A549 (cell line): ENCODE measurements at regions not wholly inside any gene's neighbourhood (a gene's known extent, or its start where the extent isn't known, plus 50 kb on each side); places are given as distances from the start of the nearest gene placed in this dataset.

ENCODE experiments used
- ATAC-seq, 2 experiments: fragments of 200-7000 bp in 1 of 2; fragments of >200 bp in 1 of 2; cut with Nextera tagmentation in 1 of 2; cut with Tn5 transposase in 1 of 2; 3 replicates each; pipeline versions ENCODE4 v1.8.0 to v1.9.1; 2018 to 2020; ENCODE audit warnings: mild to moderate bottlenecking in 1 of 2, moderate library complexity in 1 of 2
- CTCF ChIA-PET: fragments of 300-600 bp; sonication (Branson Sonifier 250); formaldehyde crosslinking; extraction: SDS; loops from one replicate; lab custom pipeline; 2021; ENCODE audit warnings: antibody characterized with exemption, inconsistent platforms; lab: Yijun Ruan, JAX
- POLR2A ChIA-PET: fragments of 350-600 bp; formaldehyde crosslinking; extraction: SDS; loops from one replicate; lab custom pipeline; 2021; ENCODE audit warnings: antibody characterized with exemption, inconsistent platforms; lab: Yijun Ruan, JAX
- DNase-seq, 2 experiments: peaks; one replicate each; pipeline versions ENCODE4 v3.0.0 to v3.0.0-alpha.2; 2011 to 2016; ENCODE audit warnings: low read depth in 1 of 2, low spot score in 1 of 2
- FAIRE-seq: peaks from 2 replicates; lab custom pipeline; 2011; peaks lifted over from hg19 to GRCh38; lab: Jason Lieb, UNC
- H3K27ac ChIP-seq, 2 experiments: fragments of >200 bp; sonication (Bioruptor Twin); formaldehyde crosslinking; 3 replicates each; pipeline ENCODE4 v1.5.1; 2016 to 2017
- H3K4me1 ChIP-seq: fragments of >200 bp; sonication (Bioruptor Twin); formaldehyde crosslinking; 3 replicates; pipeline ENCODE4 v1.6.1; 2016
- H3K4me2 ChIP-seq: fragments of >200 bp; sonication (Bioruptor Twin); formaldehyde crosslinking; 3 replicates; pipeline ENCODE4 v1.6.1; 2016
- H3K4me3 ChIP-seq: fragments of >200 bp; sonication (Bioruptor Twin); formaldehyde crosslinking; 3 replicates; pipeline ENCODE4 v1.5.1; 2016
- H3K9me3 ChIP-seq: fragments of >200 bp; sonication (Bioruptor Twin); formaldehyde crosslinking; 3 replicates; pipeline ENCODE4 v1.6.1; 2016
- BCL3 ChIP-seq: fragments of >200 bp; sonication (Bioruptor Twin); formaldehyde crosslinking; IDR thresholded peaks from 3 replicates; pipeline ENCODE4 v1.6.1; 2016
- CHD2 ChIP-seq: fragments of 150-350 bp; IDR thresholded peaks from 2 replicates; pipeline ENCODE4 v1.6.1; 2014; ENCODE audit warnings: low read length; ENCODE audit not compliant: partially characterized antibody
- EHF ChIP-seq: fragments of 250-450 bp; sonication (Bioruptor Pico); IDR thresholded peaks from 2 replicates; pipeline ENCODE4 v1.5.0; 2020; ENCODE audit warnings: mild to moderate bottlenecking
- ELK1 ChIP-seq: fragments of 150-350 bp; IDR thresholded peaks from 2 replicates; pipeline ENCODE4 v1.6.1; 2014; ENCODE audit warnings: low read depth, mild to moderate bottlenecking, low read length
- FOSB ChIP-seq: fragments of 250-450 bp; sonication (Bioruptor Pico); IDR thresholded peaks from 2 replicates; pipeline ENCODE4 v1.5.0; 2020; ENCODE audit warnings: mild to moderate bottlenecking, moderate library complexity
- FOXS1 ChIP-seq: fragments of 250-450 bp; sonication (Bioruptor Pico); IDR thresholded peaks from 2 replicates; pipeline ENCODE4 v1.5.0; 2020; ENCODE audit warnings: mild to moderate bottlenecking, moderate library complexity
- HES2 ChIP-seq: fragments of >200 bp; sonication (Bioruptor Twin); formaldehyde crosslinking; IDR thresholded peaks from 2 replicates; pipeline ENCODE4 v1.6.1; 2016
- HOXB13 ChIP-seq: fragments of 250-450 bp; sonication (Bioruptor Pico); IDR thresholded peaks from 2 replicates; pipeline ENCODE4 v1.5.0; 2020; ENCODE audit warnings: low read depth, mild to moderate bottlenecking, moderate library complexity
- NPAS2 ChIP-seq: fragments of 250-450 bp; sonication (Bioruptor Pico); IDR thresholded peaks from 2 replicates; pipeline ENCODE4 v1.8.0; 2022; ENCODE audit warnings: mild to moderate bottlenecking, moderate library complexity, borderline replicate concordance
- PHF8 ChIP-seq: fragments of 200-600 bp; sonication (generic); IDR thresholded peaks from 2 replicates; pipeline ENCODE4 v1.6.1; 2016; ENCODE audit warnings: low read depth, mild to moderate bottlenecking, antibody characterized with exemption, moderate library complexity, borderline replicate concordance
- POLR2AphosphoS2 ChIP-seq: conservative IDR thresholded peaks from 2 replicates; pipeline ENCODE4 v1.6.1; 2012; ENCODE audit warnings: low read length, improper control_type of control experiment, inconsistent platforms
- REST ChIP-seq: fragments of 200-600 bp; sonication (generic); IDR thresholded peaks from 2 replicates; pipeline ENCODE4 v1.6.1; 2016; ENCODE audit warnings: antibody characterized with exemption, mild to moderate bottlenecking, moderate library complexity
- SMC3 ChIP-seq: fragments of >200 bp; sonication (Bioruptor Twin); formaldehyde crosslinking; IDR thresholded peaks from 3 replicates; pipeline ENCODE4 v1.6.1; 2018; ENCODE audit warnings: inconsistent platforms
- SREBF2 ChIP-seq: fragments of 450-650 bp; IDR thresholded peaks from 2 replicates; pipeline ENCODE4 v1.6.1; 2014; ENCODE audit warnings: mild to moderate bottlenecking, moderate library complexity
- ZC3H11A ChIP-seq: fragments of 450-650 bp; IDR thresholded peaks from 2 replicates; pipeline ENCODE4 v1.6.1; 2014; ENCODE audit warnings: antibody characterized with exemption, mild to moderate bottlenecking
- ZFP36 ChIP-seq: fragments of 450-650 bp; IDR thresholded peaks from 2 replicates; pipeline ENCODE4 v1.6.1; 2014; ENCODE audit warnings: borderline replicate concordance; ENCODE audit not compliant: partially characterized antibody
- ZSCAN20 ChIP-seq: fragments of 250-450 bp; sonication (Bioruptor Pico); IDR thresholded peaks from 2 replicates; pipeline ENCODE4 v1.8.0; 2022; ENCODE audit warnings: mild to moderate bottlenecking, moderate library complexity
- WGBS: methylation state at CpG from one replicate; pipeline ENCODE4 v1.1.6; 2017; ENCODE audit errors: missing lambda C conversion rate; 5-methylcytosine and 5-hydroxymethylcytosine counted together

GRCh38 chr17:33819539-33819938, 435.5 kb upstream of the CCL2 start:
- FAIRE-seq (no peak), ATAC-seq (no peak), DNase-seq (no peak)
- Histone ChIP-seq H3K4me2 (no peak overlapping the region), H3K4me3 (no peak overlapping the region), H3K9me3 (no peaks in the 10 kb centered on the region), H3K4me1 (no peaks in the 10 kb centered on the region), H3K27ac (no peak overlapping the region)
- WGBS: 17% methylated on average over 4 of the region's 4 CpGs
- no peak for TF ChIP-seq NPAS2 (CRISPR knock-in tag)
- TF ChIP-seq ELK1: no peak
- TF ChIP-seq FOSB: no peak
- no peak for TF ChIP-seq CHD2
- no peak for TF ChIP-seq ZC3H11A
- no peak for TF ChIP-seq PHF8
- no peak for TF ChIP-seq SMC3
- TF ChIP-seq FOXS1 (CRISPR knock-in tag): no peak
- TF ChIP-seq ZSCAN20 (CRISPR knock-in tag): no peak
- TF ChIP-seq HOXB13 (CRISPR knock-in tag): no peak
- no peak for TF ChIP-seq HES2
- no peak for TF ChIP-seq ZFP36
- ChIA-PET POLR2A (no interaction called here), CTCF (interaction anchor here (0.9 to 1.5 kb wide), 2 partner anchors 41 to 542 kb away, joined by 3 to 4 read pairs; no protein-coding TSS in a partner anchor)

GRCh38 chr17:33832262-33832661, 422.8 kb upstream of the CCL2 start:
- ChIA-PET CTCF (no interaction called here), POLR2A (no interaction called here)
- Histone ChIP-seq H3K4me3 (no peak overlapping the region), H3K27ac (no peak overlapping the region), H3K4me1 (no peaks in the 10 kb centered on the region), H3K9me3 (no peaks in the 10 kb centered on the region), H3K4me2 (no peak overlapping the region)
- DNase-seq: no peak
- no peak for TF ChIP-seq BCL3
- peak; percentile 38; the same call in 1 of the 2 replicates for TF ChIP-seq REST
- no peak for FAIRE-seq
- no peak for ATAC-seq
- 15% methylated on average over 2 of the region's 2 CpGs for WGBS

- Histone ChIP-seq H3K4me2 (no peak overlapping the region), H3K27ac (no peak overlapping the region), H3K4me1 (no peaks in the 10 kb centered on the region)
- ChIA-PET POLR2A (no interaction called here), CTCF (no interaction called here)
- DNase-seq (no peak), FAIRE-seq (no peak)
- no peak for TF ChIP-seq EHF (CRISPR knock-in tag)
- TF ChIP-seq SREBF2: no peak
- no peak for TF ChIP-seq POLR2AphosphoS2
- TF ChIP-seq, all 56 proteins: peak for 0
- H3K4me3 ChIP-seq: no peak overlapping the region
- no peak for ATAC-seq
- no peaks in the 10 kb centered on the region for H3K9me3 ChIP-seq
These were observed 417.8 kb upstream of the CCL2 start for GRCh38 chr17:33837281-33837680.
